Brain microvascular endothelial cell (primary cell): ENCODE measurements at regions not wholly inside any gene's neighbourhood (a gene's known extent, or its start where the extent isn't known, plus 50 kb on each side); places are given as distances from the start of the nearest gene placed in this dataset.

ENCODE experiments used
- DNase-seq: peaks from one replicate; pipeline ENCODE4 v3.0.0-alpha.2; 2020
- H3K27ac ChIP-seq: fragments of 250-450 bp; sonication (Bioruptor Pico); 2 replicates; pipeline ENCODE4 v1.5.1; 2020; ENCODE audit warnings: mild to moderate bottlenecking, moderate library complexity
- H3K27me3 ChIP-seq: fragments of 250-450 bp; sonication (Bioruptor Pico); replicated peaks from 2 replicates; pipeline ENCODE4 v1.5.1; 2020; ENCODE audit warnings: mild to moderate bottlenecking
- H3K36me3 ChIP-seq: fragments of 250-450 bp; sonication (Bioruptor Pico); replicated peaks from 2 replicates; pipeline ENCODE4 v1.5.1; 2020; ENCODE audit warnings: mild to moderate bottlenecking
- H3K4me3 ChIP-seq: 2 replicates; pipeline ENCODE4 v1.5.1; 2011; ENCODE audit warnings: low read depth, mild to moderate bottlenecking, control low read depth, low read length, moderate library complexity
- CTCF ChIP-seq: IDR thresholded peaks from 2 replicates; pipeline ENCODE4 v1.5.1; 2011; ENCODE audit warnings: low read depth, mild to moderate bottlenecking, moderate library complexity, low read length, control low read depth, inconsistent platforms; ENCODE audit errors: missing control alignments
- in situ Hi-C: cut with HindIII; loops from 2 replicates; pipeline ENCODE4 v1.10.0; 2017; ENCODE audit warnings: low sequenced_read_pairs, low pct_ligation_motif_present

GRCh38 chr3:177317247-177317646, 120.0 kb upstream of the TBL1XR1 start:
- Histone ChIP-seq H3K27me3 (no peaks in the 10 kb centered on the region), H3K27ac (no peak overlapping the region), H3K36me3 (no peaks in the 10 kb centered on the region), H3K4me3 (no peak overlapping the region)
- DNase-seq = no peak
- in situ Hi-C loops = no loop called here
- no peak for TF ChIP-seq CTCF

- H3K27me3 ChIP-seq = no peaks in the 10 kb centered on the region
- no peak for TF ChIP-seq CTCF
- no peak for DNase-seq
- no peak overlapping the region for H3K4me3 ChIP-seq
- no peak overlapping the region for H3K27ac ChIP-seq
- in situ Hi-C loops = no loop called here
- H3K36me3 ChIP-seq = no peaks in the 10 kb centered on the region
Observed at GRCh38 chr3:177318559-177318958, 121.3 kb upstream of the TBL1XR1 start.

GRCh38 chr3:177320765-177321247, 123.5 kb upstream of the TBL1XR1 start:
- Histone ChIP-seq H3K27me3 (no peaks in the 10 kb centered on the region), H3K4me3 (no peak overlapping the region), H3K27ac (no peak overlapping the region), H3K36me3 (no peaks in the 10 kb centered on the region)
- in situ Hi-C loops = no loop called here
- no peak for DNase-seq
- no peak for TF ChIP-seq CTCF

- no peak overlapping the region for H3K4me3 ChIP-seq
- in situ Hi-C loops = no loop called here
- H3K36me3 ChIP-seq = no peaks in the 10 kb centered on the region
- no peak for TF ChIP-seq CTCF
- DNase-seq = no peak
- H3K27me3 ChIP-seq = no peaks in the 10 kb centered on the region
- H3K27ac ChIP-seq = no peak overlapping the region
Observed at GRCh38 chr3:177321819-177322218, 124.5 kb upstream of the TBL1XR1 start.

- Histone ChIP-seq H3K27me3 (no peaks in the 10 kb centered on the region), H3K27ac (no peak overlapping the region), H3K36me3 (no peaks in the 10 kb centered on the region), H3K4me3 (no peak overlapping the region)
- DNase-seq = no peak
- no peak for TF ChIP-seq CTCF
- in situ Hi-C loops = no loop called here
Observed at GRCh38 chr3:177322881-177323280, 125.6 kb upstream of the TBL1XR1 start.

- Histone ChIP-seq H3K27me3 (no peaks in the 10 kb centered on the region), H3K27ac (no peak overlapping the region), H3K4me3 (no peak overlapping the region), H3K36me3 (no peaks in the 10 kb centered on the region)
- DNase-seq = no peak
- TF ChIP-seq CTCF = no peak
- in situ Hi-C loops = no loop called here
Observed at GRCh38 chr3:177329854-177330253, 132.6 kb upstream of the TBL1XR1 start.
